HFF-Myc (cell line): ENCODE measurements at regions not wholly inside any gene's neighbourhood (a gene's known extent, or its start where the extent isn't known, plus 50 kb on each side); places are given as distances from the start of the nearest gene placed in this dataset.

ENCODE experiments used
- DNase-seq: peaks from one replicate; pipeline ENCODE4 v3.0.0-alpha.2; 2011; ENCODE audit warnings: low read depth; ENCODE audit errors: extremely low read depth
- H3K4me3 ChIP-seq: replicated peaks from 2 replicates; pipeline ENCODE4 v1.5.1; 2011; ENCODE audit warnings: low read depth, mild to moderate bottlenecking, control low read depth, low read length
- TF ChIP-seq, protein P1 (sequence below): IDR thresholded peaks from 2 replicates; pipeline ENCODE4 v1.5.1; 2012; ENCODE audit warnings: mild to moderate bottlenecking, low read depth, low read length, control low read depth; ENCODE audit errors: missing control alignments

GRCh38 chr18:56413862-56414261 is 224.5 kb downstream of the TXNL1 start:
- TF ChIP-seq, protein P1, sequence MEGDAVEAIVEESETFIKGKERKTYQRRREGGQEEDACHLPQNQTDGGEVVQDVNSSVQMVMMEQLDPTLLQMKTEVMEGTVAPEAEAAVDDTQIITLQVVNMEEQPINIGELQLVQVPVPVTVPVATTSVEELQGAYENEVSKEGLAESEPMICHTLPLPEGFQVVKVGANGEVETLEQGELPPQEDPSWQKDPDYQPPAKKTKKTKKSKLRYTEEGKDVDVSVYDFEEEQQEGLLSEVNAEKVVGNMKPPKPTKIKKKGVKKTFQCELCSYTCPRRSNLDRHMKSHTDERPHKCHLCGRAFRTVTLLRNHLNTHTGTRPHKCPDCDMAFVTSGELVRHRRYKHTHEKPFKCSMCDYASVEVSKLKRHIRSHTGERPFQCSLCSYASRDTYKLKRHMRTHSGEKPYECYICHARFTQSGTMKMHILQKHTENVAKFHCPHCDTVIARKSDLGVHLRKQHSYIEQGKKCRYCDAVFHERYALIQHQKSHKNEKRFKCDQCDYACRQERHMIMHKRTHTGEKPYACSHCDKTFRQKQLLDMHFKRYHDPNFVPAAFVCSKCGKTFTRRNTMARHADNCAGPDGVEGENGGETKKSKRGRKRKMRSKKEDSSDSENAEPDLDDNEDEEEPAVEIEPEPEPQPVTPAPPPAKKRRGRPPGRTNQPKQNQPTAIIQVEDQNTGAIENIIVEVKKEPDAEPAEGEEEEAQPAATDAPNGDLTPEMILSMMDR = no peak
- no peak overlapping the region for H3K4me3 ChIP-seq
- DNase-seq = no peak

- no peak for DNase-seq
- TF ChIP-seq, protein P1 = no peak
- H3K4me3 ChIP-seq = no peak overlapping the region
Measured at GRCh38 chr18:56412951-56413350, 225.4 kb downstream of the TXNL1 start.

DNA sequence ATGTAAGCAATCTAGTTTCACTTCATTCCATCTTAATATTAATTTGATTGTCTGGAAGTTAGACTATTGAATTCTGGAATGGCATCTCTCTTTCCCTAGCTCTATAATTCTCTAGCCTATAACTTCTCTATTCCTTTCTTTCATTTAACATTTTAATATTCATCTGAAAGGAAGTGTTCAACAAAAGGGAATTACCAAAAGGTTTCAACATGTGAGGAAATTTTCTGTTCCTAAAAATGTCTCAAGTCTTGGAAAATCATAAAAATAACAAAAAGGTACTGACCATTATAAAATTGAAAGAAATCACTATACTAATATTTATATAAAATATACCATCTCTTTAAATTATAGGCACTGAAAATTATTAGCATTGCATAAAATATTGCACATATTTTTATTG is 228.7 kb downstream of the TXNL1 start:
- no peak overlapping the region for H3K4me3 ChIP-seq
- no peak for DNase-seq
- TF ChIP-seq, protein P1 = no peak

DNA sequence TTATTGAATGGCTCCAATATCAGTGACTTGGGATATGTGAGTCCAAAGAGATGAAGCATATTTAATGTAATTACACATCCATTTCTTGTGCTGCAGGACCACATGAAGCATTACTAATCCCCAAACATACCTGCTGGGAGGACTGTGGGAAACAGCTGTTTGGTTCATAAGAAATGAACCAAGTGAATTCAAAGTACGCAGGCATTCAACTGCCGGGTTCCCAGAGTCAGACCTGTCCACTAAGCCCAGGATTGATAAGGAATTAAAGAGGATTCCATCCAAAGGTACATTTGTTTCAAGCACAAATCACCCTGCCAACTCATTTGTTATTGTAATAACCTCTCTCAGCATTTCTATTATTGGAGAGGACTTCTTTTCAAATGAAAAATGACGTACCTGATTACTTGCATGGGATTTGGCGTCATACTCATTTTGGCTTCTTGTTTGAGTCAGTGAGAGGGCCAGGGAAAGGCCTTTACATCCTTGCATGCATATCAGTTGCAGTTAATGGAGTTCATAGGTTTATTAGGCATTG is 230.7 kb downstream of the TXNL1 start:
- DNase-seq = no peak
- H3K4me3 ChIP-seq = no peak overlapping the region
- TF ChIP-seq, protein P1 = no peak

GRCh38 chr18:56402872-56403516 is 235.4 kb downstream of the TXNL1 start:
- no peak overlapping the region for H3K4me3 ChIP-seq
- DNase-seq = peak; percentile 60
- TF ChIP-seq, protein P1 = no peak

DNA sequence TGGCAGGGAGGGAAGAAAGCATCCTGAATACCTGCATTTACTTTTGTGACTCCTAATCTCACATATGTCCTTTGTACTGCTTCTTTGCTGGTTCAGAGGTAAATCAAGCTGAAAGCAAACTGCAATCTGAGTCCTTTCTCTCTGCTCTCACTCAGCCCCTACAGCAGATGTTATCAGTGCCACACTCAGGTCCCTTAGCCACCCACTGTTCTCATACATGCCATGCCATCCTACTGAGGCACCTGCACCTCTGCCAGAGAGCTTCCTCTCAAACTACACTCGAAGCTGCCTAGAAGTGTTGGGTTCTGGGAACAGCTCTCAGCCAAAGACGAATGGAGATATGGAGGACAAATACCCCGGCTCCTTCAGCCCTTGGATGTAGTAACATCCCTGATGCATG is 244.5 kb downstream of the TXNL1 start:
- TF ChIP-seq, protein P1 = no peak

More for the DNA sequence above, 244.5 kb downstream of the TXNL1 start:
- H3K4me3 ChIP-seq = no peak overlapping the region
- no peak for DNase-seq
